HepG2 (cell line): ENCODE measurements at regions not wholly inside any gene's neighbourhood (a gene's known extent, or its start where the extent isn't known, plus 50 kb on each side); places are given as distances from the start of the nearest gene placed in this dataset.

Experiments used
- AKAP8 ChIP-seq: sonication (generic); formaldehyde crosslinking; IDR thresholded peaks from 2 replicates; pipeline ENCODE4 v1.5.1; 2020; ENCODE audit warnings: mild to moderate bottlenecking, missing genetic modification reagents
- CC2D1A ChIP-seq: sonication (generic); formaldehyde crosslinking; IDR thresholded peaks from 2 replicates; pipeline ENCODE4 v1.8.1; 2023; ENCODE audit warnings: mild to moderate bottlenecking, missing genetic modification reagents
- CEBPG ChIP-seq: IDR thresholded peaks from 2 replicates; pipeline ENCODE4 v1.6.1; 2016
- CERS6 ChIP-seq: sonication (generic); formaldehyde crosslinking; IDR thresholded peaks from 2 replicates; pipeline ENCODE4 v1.5.0; 2020; ENCODE audit warnings: missing genetic modification reagents
- E2F1 ChIP-seq: sonication (generic); formaldehyde crosslinking; IDR thresholded peaks from 2 replicates; pipeline ENCODE4 v1.5.0; 2020; ENCODE audit warnings: missing genetic modification reagents
- FOXK1 ChIP-seq: sonication (generic); formaldehyde crosslinking; IDR thresholded peaks from 2 replicates; pipeline ENCODE4 v1.4.0; 2020; ENCODE audit warnings: low read depth, missing genetic modification reagents, borderline replicate concordance
- GATA4 ChIP-seq: sonication (generic); IDR thresholded peaks from 2 replicates; pipeline ENCODE4 v1.6.1; 2016; ENCODE audit warnings: antibody characterized with exemption, low read depth, borderline replicate concordance
- GMEB2 ChIP-seq: IDR thresholded peaks from 2 replicates; pipeline ENCODE4 v1.6.1; 2016; ENCODE audit warnings: missing biosample characterization, missing genetic modification reagents, low read depth
- HDAC1 ChIP-seq: sonication (generic); formaldehyde crosslinking; IDR thresholded peaks from 2 replicates; pipeline ENCODE4 v1.5.1; 2020; ENCODE audit warnings: mild to moderate bottlenecking, missing genetic modification reagents
- HNRNPH1 ChIP-seq: fragments of 200-400 bp; formaldehyde crosslinking; optimal IDR thresholded peaks from 2 replicates; pipeline ENCODE3; 2017; ENCODE audit warnings: mild to moderate bottlenecking, low read depth, low read length
- KAT8 ChIP-seq: IDR thresholded peaks from 2 replicates; pipeline ENCODE4 v1.6.1; 2016; ENCODE audit warnings: missing genetic modification reagents, missing compliant biosample characterization
- KLF6 ChIP-seq: IDR thresholded peaks from 2 replicates; pipeline ENCODE4 v1.8.0; 2016; ENCODE audit warnings: missing biosample characterization, missing genetic modification reagents
- MAZ ChIP-seq, 2 experiments: sonication (generic) in 1 of 2; formaldehyde crosslinking in 1 of 2; IDR thresholded peaks; 2 replicates each; pipeline versions ENCODE4 v1.5.0 to v1.6.1; 2012 to 2020; ENCODE audit warnings: low read depth in 2 of 2, mild to moderate bottlenecking in 2 of 2, borderline replicate concordance in 1 of 2, improper control_type of control experiment in 1 of 2, low read length in 1 of 2, missing genetic modification reagents in 1 of 2, moderate library complexity in 1 of 2
- NFKB2 ChIP-seq: sonication (generic); formaldehyde crosslinking; IDR thresholded peaks from 2 replicates; pipeline ENCODE4 v1.4.0; 2020; ENCODE audit warnings: missing genetic modification reagents, borderline replicate concordance
- SAFB2 ChIP-seq: sonication (generic); formaldehyde crosslinking; IDR thresholded peaks from 2 replicates; pipeline ENCODE4 v1.5.1; 2020; ENCODE audit warnings: missing genetic modification reagents, low read depth, mild to moderate bottlenecking, borderline replicate concordance
- SKI ChIP-seq: fragments of 450-650 bp; IDR thresholded peaks from one replicate; pipeline ENCODE4 v1.6.1; 2018; ENCODE audit warnings: mild to moderate bottlenecking; ENCODE audit not compliant: partially characterized antibody
- SMARCC2 ChIP-seq: fragments of 450-650 bp; IDR thresholded peaks from 2 replicates; pipeline ENCODE4 v1.6.1; 2017; ENCODE audit warnings: antibody characterized with exemption, mild to moderate bottlenecking
- THRA ChIP-seq: sonication (generic); formaldehyde crosslinking; IDR thresholded peaks from 2 replicates; pipeline ENCODE4 v1.4.0; 2020; ENCODE audit warnings: missing genetic modification reagents, borderline replicate concordance
- ZNF17 ChIP-seq: sonication (generic); formaldehyde crosslinking; IDR thresholded peaks from 2 replicates; pipeline ENCODE4 v1.5.0; 2020; ENCODE audit warnings: mild to moderate bottlenecking, missing genetic modification reagents
- ZNF224 ChIP-seq: sonication (generic); formaldehyde crosslinking; IDR thresholded peaks from 2 replicates; pipeline ENCODE4 v1.5.0; 2020; ENCODE audit warnings: mild to moderate bottlenecking, missing genetic modification reagents
- ZNF432 ChIP-seq: sonication (generic); formaldehyde crosslinking; IDR thresholded peaks from 2 replicates; pipeline ENCODE4 v1.5.0; 2020; ENCODE audit warnings: missing genetic modification reagents, mild to moderate bottlenecking, borderline replicate concordance
- ZNF501 ChIP-seq: sonication (generic); formaldehyde crosslinking; IDR thresholded peaks from 2 replicates; pipeline ENCODE4 v1.5.1; 2020; ENCODE audit warnings: mild to moderate bottlenecking, moderate library complexity, missing genetic modification reagents
- ZNF572 ChIP-seq: sonication (generic); formaldehyde crosslinking; IDR thresholded peaks from 2 replicates; pipeline ENCODE4 v1.5.1; 2020; ENCODE audit warnings: mild to moderate bottlenecking, missing genetic modification reagents
- ZNF615 ChIP-seq: sonication (generic); formaldehyde crosslinking; IDR thresholded peaks from 2 replicates; pipeline ENCODE4 v1.5.0; 2020; ENCODE audit warnings: mild to moderate bottlenecking, missing genetic modification reagents, borderline replicate concordance
- ZNF644 ChIP-seq: IDR thresholded peaks from 2 replicates; pipeline ENCODE4 v1.6.1; 2016; ENCODE audit warnings: low read depth
- ZNF737 ChIP-seq: sonication (generic); formaldehyde crosslinking; IDR thresholded peaks from 2 replicates; pipeline ENCODE4 v1.5.0; 2020; ENCODE audit warnings: missing genetic modification reagents, mild to moderate bottlenecking, borderline replicate concordance

- no peak for TF ChIP-seq CERS6 (CRISPR knock-in tag)
- TF ChIP-seq AKAP8 (CRISPR knock-in tag) = no peak
- no peak for TF ChIP-seq HDAC1 (CRISPR knock-in tag)
- no peak for TF ChIP-seq KAT8 (CRISPR knock-in tag)
- peak; percentile 62 for TF ChIP-seq ZNF644
- no peak for TF ChIP-seq E2F1
- no peak for TF ChIP-seq MAZ (IDR thresholded peaks at IDR 0.05; ENCODE audit: borderline replicate concordance, low read depth, low read length)
- no peak for TF ChIP-seq MAZ (CRISPR knock-in tag; IDR thresholded peaks at IDR 0.05; ENCODE audit: low read depth)
- no peak for TF ChIP-seq NFKB2
- TF ChIP-seq SKI = no peak
- no peak for TF ChIP-seq GMEB2 (CRISPR knock-in tag)
- no peak for TF ChIP-seq KLF6 (CRISPR knock-in tag)
- no peak for TF ChIP-seq GATA4
- no peak for TF ChIP-seq ZNF737
- TF ChIP-seq ZNF501 (CRISPR knock-in tag) = no peak
- no peak for TF ChIP-seq SAFB2 (CRISPR knock-in tag)
- TF ChIP-seq SMARCC2 = no peak
- no peak for TF ChIP-seq ZNF615
- TF ChIP-seq HNRNPH1 = no peak
- TF ChIP-seq ZNF17 (CRISPR knock-in tag) = no peak
- TF ChIP-seq CC2D1A (CRISPR knock-in tag) = no peak
- peak; percentile 41; the same call in 1 of the 2 replicates for TF ChIP-seq FOXK1 (CRISPR knock-in tag)
- peak; percentile 71 for TF ChIP-seq CEBPG (CRISPR knock-in tag)
- TF ChIP-seq ZNF432 = no peak
- no peak for TF ChIP-seq ZNF572 (CRISPR knock-in tag)
- TF ChIP-seq THRA (CRISPR knock-in tag) = no peak
- TF ChIP-seq ZNF224 (CRISPR knock-in tag) = no peak
These were observed 274.4 kb upstream of the SEMA6A start (continued) for GRCh38 chr5:116848954-116849581.
